Right ventricle myocardium superior (tissue), 1 donor: ENCODE measurements at regions not wholly inside any gene's neighbourhood (a gene's known extent, or its start where the extent isn't known, plus 50 kb on each side); places are given as distances from the start of the nearest gene placed in this dataset.
A peak's percentile ranks its signal among the peaks of the same experiment; 100 is the strongest.

Experiments
- ATAC-seq: fragments of 200-7000 bp; cut with Tn5 transposase; one replicate; pipeline ENCODE4 v1.9.1; 2020; ENCODE audit warnings: mild to moderate bottlenecking; ENCODE audit not compliant: poor library complexity
- DNase-seq: peaks from one replicate; pipeline ENCODE4 v3.0.0-alpha.2; 2020
- intact Hi-C: fragments of 100-400 bp; cut with DNase I; formaldehyde crosslinking; loops from one replicate; pipeline ENCODE4 v1.11.2; 2022
- donor health status: DM: no; HTN: yes; CAD: no; lungs with severe emphysema.

DNA sequence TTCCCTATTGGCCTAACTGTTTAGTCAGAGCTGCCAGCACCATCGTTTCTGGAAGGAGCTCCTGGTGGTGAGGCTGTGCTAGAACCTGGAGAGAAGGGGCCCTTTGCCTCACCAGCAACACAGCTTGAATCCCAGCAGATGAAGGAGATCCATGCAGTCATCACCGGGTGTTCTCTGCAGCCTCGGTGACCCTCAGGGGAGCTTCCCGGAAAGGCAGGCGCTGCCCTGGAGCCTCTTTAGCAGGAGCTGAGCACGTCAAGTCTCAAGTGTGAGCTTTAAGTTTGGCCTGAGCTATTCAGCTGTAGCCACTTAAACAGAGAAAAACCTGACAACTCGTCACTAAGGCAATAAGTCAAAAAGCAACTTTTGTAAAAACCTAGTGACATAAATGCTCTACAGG lies 181.2 kb upstream of the FOXQ1 start:
- ATAC-seq (peak; percentile 71), DNase-seq (peak; percentile 55)
- intact Hi-C loops, result no loop called here

DNA sequence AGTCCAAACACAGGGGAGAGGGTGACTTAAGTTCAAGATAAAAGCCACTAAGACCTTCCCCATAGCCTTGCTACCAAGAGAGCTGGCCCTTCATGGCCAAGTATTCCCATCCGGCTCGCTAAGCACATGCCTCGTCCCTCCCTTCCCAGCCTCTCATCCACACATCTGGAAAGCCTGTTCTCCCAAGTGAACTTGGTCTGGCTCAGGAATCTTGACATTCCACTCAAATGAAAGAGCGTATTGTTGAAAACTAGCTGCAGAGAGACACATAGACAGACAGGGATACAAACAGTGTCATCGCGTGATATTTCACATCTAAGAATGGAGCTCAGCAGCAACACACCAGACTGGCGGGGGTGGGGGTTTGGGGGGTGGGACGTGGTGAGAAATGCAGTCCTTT lies 182.8 kb upstream of the FOXQ1 start:
- peak; percentile 73 for ATAC-seq
- peak; percentile 59 for DNase-seq
- intact Hi-C loops, result no loop called here

DNA sequence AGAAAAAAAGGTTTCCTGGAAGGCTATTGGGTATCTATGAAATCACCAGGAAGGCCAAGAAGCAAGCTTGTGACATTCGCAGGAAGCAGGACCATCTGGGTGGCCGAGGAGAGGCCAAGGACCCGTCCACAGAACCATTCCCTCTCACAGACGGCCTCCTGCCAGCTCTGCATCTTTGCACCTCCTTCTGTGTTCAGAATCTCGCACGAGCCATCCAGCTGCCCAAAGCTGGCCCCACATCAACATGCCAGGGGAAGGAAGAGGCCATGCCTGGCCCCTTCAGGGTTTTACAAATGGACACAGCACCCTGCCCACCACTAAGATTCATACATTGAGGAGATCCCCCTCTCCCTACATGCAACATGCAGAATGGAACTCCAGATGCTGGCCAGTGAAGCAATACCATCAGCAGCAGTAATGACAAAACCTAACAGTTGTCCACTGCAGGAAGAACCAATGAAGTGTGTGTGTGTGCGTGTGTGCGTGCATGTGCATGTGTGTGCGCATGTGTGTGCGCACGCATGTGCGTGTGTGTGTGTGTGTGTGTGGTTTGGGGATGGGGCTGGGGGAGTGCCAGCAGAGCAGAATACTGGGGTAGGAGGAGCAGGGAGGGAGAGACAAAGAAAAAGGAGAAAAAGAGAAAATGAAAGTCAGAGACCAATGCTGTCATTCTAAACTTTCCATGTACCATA lies 184.2 kb upstream of the FOXQ1 start:
- intact Hi-C loops, result no loop called here
- ATAC-seq (no peak), DNase-seq (no peak)

DNA sequence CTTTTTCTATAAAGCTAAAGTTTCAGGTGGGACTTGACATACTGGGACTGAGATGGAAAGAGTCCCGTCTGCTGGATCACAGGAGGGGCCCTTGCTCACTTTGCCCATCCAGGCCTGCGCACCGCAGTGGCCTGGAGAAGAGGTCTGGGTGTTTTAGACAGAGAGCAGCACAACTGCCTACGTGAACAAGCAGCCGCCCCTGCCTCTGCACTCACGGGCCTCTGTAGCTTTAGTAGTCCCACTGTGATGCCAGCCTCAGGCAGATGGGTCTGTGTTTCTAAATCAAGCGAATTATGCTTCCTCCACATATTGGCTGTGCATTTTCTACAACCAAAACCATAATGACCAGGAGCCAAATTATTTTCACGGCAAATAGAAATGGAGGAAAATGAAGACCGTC lies 184.8 kb upstream of the FOXQ1 start:
- intact Hi-C loops, result no loop called here
- DNase-seq (no peak), ATAC-seq (no peak)

DNA sequence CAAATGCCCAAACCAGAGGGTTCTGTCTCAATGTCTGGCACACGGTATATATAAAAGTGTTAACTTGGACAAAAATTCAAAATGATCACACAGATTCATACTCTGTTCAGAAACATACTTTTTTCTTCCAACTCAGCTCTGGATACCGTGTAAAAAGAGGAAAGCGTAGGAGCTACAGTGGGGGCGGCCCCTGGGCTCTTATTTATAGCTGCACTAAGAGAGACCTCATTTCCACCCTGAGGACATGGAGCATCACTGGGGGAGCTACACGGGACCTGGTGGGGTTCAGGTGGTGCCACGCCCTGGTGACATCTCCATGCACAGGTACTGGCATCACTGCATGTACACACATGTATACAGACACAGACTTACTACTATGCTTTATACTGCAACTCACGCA lies 185.9 kb upstream of the FOXQ1 start:
- DNase-seq (no peak), ATAC-seq (no peak)
- intact Hi-C loops, result no loop called here

DNA sequence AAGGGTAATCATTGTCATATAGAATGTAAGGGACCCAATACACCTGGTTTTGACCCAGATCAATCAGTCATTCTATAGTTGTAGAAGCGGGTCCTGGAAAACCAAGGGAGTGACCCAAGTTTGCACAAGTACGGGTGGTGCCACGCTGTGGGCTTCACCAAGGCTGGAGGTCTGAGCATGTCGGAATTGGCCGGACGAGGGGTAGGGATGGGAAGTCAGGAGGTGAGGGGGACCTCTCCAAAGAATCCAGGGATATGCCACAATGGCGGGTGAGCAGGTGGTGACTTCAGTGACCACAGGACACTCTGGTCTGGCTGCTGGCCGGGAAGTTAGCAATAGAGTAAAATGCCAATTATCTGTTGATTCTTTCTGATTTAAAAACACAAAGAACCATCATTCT lies 186.6 kb upstream of the FOXQ1 start:
- ATAC-seq (no peak), DNase-seq (no peak)
- intact Hi-C loops, result no loop called here

DNA sequence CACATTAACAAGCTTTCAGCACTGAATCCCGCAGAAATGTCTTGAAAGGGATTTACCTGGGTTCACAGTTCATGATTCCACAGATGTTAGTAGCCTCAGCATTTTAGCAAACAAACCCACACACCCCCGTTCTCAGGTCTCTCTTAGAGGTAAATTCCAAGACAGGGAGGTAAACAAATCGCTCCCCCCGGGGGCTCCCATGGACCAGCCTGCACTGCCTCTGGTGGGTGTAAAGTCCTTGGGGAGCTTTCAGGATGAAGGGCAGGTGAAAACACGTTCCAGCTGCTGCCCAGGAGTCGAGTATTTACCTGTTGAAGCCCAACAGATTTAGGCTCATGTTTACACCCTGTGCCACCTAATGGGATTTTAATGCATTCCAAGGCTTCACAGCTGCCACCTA lies 187.0 kb upstream of the FOXQ1 start:
- no peak for ATAC-seq
- intact Hi-C loops, result no loop called here
- no peak for DNase-seq

DNA sequence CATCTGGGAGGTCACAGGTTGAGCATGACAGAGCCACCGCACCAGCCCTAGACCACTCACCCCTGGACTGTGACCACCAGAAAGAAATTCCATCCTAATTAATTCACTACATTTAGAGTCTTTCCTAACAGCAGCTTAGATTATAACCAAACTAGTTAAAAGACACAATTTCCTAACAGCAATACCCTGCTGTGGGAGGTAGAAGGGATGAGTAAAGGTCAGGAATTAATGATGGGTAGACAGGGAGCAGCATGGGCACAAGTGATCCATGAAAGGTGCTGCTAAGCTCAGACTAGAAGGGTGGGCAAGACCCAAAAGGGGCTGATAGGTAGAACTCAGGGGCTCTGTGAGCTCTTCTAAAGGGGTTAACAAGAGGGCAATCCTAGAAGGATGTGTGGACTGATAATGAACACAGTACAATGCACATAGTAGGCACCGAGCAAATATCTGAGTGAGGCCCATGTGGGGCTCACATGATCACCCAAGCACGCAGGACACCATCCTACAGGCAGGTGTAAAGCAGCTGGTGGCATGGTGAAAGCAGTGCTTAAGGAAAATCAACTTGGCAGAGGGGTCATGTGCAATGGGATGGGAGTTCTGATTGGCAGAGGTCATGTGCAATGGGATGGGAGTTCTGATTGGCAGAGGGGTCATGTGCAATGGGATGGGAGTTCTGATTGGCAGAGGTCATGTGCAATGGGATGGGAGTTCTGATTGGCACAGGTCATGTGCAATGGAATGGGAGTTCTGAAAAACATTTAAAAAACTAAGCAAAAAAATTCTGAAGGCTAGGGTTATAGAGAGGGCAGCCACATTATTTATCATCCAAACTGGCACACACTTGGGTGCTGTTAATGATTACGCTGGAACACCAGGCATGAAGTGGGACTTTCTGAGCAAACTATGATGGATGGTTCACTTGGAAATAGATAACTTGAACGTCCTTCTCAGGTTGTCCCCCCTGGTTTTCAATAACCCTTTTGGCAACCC lies 188.2 kb upstream of the FOXQ1 start:
- no peak for DNase-seq
- intact Hi-C loops, result no loop called here
- ATAC-seq, result no peak

DNA sequence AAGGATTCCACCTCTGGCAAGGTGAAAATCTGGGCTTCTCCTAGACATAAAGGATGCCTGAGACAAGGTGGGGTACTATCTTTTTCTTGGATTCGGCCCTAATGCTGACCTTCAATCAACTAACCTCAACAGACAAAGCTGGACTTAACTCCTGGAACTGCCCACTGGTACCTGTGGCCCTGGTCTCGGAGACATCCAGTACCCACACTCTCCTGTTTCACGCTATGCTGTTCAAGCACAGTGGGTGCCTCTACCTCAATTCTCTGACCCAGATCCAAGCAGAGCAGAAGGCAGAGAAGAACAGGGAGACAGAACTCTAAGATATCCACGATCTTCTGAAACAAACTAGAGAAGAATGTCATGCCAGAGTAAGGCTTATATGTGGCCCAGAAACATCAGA lies 189.8 kb upstream of the FOXQ1 start:
- ATAC-seq (no peak), DNase-seq (no peak)
- intact Hi-C loops, result no loop called here

DNA sequence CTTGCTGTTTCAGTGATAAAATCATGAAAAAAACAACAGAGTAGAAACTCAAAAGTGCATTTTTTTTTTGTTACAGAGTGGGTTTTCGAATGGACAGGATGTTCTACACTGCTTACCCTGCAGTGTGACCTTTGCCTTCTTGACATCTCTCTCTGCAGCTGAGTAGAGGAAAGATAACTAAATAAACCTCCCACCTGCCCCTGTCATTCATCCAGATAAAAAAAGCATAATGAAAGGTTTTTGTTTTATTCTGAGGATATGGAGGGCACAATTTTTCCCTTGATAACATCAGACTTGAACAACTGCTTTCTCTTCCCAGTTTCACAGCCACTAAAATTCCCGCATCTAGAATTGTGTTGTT lies 193.6 kb upstream of the FOXQ1 start:
- DNase-seq, result no peak
- intact Hi-C loops, result no loop called here
- ATAC-seq, result no peak

DNA sequence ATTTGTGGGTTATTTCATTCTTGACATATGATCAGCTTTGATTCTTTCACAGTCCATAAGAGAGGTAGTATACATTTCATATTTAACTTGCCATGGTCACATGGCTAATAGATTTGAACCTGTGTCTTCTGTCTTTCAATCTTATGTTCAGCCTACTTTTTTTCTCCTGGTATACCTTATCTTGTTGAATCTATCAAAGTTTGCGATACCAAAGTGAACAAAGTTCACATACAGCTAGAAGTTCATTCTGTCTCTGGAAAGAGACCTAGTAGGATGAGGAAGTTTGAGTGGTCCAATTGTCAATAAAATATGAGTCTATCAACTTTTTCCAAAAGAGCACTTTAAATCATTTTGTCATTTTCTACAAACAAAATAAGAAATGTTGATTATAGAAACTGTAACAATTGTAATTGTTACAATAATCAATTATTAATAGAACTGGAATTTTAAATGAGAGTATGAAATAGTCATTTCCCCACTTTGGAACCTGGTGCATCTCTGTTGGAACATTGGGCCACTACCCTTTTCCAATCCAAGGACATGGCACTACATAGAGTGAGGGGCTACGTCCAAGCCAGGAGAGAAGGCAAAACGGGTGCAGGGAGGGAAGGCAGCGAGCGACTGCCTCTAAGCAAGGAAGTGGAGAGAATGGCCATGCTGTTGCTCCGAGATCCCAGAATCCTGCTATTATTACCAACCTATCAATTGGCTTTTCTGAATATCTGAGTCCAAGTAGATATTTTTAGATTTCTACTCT lies 194.2 kb upstream of the FOXQ1 start:
- DNase-seq (no peak), ATAC-seq (no peak)
- intact Hi-C loops, result no loop called here

DNA sequence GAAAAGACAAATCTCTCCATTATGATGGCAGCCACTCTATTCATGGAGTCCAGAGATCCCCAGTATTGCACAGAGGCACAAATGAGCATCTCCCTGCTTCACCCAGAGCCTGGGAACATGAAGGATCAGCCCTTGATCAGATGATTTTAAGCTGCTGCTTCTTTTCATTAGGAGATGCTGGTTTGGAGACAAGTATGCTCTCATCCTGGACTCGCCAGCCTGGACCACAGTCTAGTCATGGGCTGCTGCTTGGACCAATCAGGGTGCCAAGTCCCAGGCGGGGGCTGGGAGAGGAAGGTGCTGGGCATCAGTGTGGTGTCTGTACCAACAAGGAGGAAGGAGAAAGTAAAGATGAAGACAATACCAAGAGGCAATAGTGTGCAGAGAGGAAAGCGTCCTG lies 195.7 kb upstream of the FOXQ1 start:
- no peak for ATAC-seq
- intact Hi-C loops, result no loop called here

DNA sequence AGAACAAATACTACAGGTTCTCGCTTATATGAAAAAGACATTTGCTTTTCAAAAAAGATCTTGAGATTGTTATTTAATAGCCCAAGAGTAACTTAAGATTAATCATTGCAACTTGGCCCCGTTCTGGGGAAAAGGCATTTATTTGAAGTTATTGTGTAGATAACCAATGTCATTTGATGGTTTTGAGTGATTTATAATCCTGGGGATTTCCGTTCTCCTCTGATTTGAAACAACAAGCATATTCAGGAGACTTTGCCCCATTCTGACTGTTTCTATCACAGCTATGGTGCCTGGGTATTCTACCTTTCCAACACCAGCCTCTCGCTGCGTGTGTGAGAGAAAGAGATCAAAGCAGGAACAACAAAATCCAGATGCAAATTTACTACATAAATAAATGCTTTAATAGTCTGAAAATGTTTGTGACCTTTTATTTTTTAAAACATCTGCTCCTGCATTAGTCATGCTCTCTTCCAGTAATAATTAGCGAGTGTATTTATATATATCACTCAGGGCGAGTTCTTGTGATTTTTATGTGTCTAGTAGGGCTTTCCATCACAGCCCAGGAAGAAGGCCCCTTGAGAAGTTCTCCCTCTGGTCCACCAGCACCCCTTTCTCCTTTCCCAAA lies 197.9 kb upstream of the FOXQ1 start:
- ATAC-seq, result no peak
- DNase-seq, result no peak
- intact Hi-C loops, result no loop called here

More for the DNA sequence above, 195.7 kb upstream of the FOXQ1 start:
- DNase-seq, result no peak

DNA sequence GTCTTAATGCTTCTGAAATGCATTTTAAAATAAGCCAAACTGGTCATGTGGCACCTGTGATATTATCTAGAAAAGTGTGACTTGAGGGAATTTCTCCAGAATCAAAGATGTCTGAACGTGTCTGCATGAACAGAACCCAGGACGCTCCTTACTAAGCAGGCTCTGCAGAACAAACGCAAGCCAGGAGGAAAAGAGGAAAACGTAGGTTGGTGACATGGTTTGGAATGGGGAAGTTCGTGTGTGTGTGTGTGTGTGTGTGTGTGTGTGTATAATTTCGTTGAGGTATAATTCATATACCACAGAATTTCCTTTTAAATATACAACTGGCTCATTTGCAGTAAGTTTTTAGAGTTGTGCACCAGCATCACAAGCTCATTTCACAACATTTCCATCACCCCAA lies 200.5 kb upstream of the FOXQ1 start:
- DNase-seq (no peak), ATAC-seq (no peak)
- intact Hi-C loops, result no loop called here

DNA sequence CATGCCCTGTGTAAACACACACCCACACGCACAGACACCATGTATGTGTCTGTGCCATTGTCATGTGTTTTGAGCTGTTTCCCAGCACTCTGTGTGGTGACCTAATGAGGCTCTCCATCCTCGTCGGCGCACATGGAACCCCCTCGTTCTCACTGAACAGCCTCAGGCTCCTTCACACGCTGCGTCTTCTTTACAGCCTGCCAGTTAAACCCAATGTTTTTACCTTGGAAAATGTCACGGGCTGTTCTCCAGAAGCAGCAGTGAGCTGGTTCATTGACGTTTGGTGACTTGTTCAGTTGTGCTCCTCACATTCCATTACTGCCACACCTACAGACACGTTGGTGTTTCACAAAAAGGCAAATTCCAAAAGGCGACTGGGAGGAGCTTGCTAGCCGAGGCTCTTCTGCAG lies 201.0 kb upstream of the FOXQ1 start:
- ATAC-seq (no peak), DNase-seq (no peak)
- intact Hi-C loops, result no loop called here

DNA sequence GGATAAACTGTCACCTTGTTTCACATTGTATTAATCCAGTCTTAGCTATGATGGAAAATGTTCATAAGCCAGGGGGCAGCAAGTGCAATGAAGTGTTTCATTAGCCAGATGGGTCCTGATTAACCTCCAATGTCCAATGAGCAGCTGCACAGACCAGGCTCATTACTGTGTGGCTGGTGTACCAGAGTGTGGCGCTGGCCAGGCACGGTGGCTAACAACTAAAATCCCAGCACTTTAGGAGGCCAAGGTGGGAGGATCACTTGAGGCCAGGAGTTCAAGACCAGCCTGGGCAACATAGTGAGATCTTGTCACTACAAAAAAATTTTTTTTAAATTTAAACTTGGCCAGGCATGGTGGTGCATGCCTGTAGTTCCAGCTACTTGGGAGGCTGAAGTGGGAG lies 201.7 kb upstream of the FOXQ1 start:
- DNase-seq (no peak), ATAC-seq (no peak)
- intact Hi-C loops, result no loop called here

DNA sequence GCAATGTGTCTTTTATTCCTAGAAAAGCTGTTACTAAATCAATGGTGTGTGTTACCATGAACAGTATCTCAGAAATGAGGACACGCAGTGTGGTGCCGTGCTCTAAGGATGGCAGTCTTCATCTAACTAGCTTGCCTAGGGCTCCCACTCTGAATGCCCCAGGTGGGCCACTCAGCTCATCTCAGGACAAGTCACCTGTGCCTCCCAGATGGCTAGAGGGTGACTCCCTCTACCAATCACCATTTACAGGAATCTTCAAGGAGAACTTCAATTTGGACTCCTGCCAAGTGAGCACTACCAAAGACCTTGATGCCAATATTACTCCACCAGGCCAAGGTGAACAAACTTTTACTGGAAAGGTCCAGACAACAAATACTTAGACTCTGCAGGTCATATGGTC lies 202.8 kb upstream of the FOXQ1 start:
- intact Hi-C loops, result no loop called here
- ATAC-seq (no peak), DNase-seq (no peak)

DNA sequence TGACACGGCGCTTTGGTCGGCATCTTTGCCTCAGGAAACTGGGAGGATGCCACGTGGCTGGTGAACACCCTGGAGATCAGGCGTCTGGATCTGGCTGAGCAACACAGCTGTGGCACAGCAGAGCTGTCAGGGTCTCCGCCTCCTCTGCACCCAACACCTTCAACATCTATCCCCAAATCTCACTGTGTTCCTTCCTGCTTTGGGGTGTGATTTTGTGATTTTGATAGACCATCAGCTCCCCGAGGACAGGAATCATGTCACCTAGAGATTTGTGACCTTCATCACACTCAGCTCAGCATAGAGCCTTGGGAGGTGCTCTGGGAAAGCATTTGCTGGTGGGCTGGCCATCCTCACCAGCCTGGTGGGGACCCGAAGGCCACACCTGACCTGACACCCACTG lies 203.7 kb upstream of the FOXQ1 start:
- no peak for ATAC-seq
- DNase-seq, result no peak
- intact Hi-C loops, result no loop called here

DNA sequence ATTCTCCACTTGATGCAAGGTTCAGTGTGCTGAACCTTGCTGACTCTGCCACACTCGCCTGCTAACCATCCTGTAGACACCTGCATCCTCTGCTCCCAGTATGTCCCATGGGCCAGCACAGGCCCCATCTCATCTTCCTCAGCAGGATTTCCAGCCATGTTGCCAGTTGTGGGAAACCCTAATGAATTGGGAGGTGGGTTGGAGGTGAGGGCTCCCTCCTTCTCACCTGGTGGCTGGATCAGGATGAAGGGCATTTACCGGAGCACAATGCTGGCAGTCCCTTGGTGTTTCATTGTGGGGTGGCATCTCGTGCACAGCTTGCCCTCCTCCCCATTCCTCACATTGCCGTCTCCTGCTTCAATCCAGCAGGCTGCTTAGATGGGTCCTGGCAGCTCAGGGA lies 204.3 kb upstream of the FOXQ1 start:
- intact Hi-C loops, result no loop called here
- no peak for ATAC-seq
- DNase-seq, result no peak
